ENCODE measurements at regions not wholly inside any gene's neighbourhood (a gene's known extent, or its start where the extent isn't known, plus 50 kb on each side); places are given as distances from the start of the nearest gene placed in this dataset.

DNA sequence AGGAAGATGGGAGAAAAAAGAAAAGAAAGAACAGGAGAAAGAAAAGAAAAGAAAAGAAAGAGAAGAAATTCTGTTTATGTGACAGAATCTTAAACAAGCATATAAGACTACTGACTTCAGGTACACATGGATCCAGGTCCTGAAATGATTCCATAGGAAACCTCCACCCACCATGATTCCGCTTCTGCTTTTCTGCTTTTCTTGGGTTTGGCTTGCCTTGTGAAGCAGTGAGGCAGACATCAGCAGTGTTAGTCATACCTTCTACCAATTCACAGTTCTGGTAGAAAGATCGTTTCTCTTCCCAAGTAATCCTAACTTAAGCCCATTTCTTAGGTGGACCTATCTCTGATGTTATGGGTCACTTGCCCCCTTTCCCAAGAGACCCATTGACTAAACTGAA lies 660.1 kb upstream of the RBFOX1 start:
- Histone ChIP-seq H3K79me2 (replicated peaks; ENCODE audit: insufficient read depth) (no peaks in the 10 kb centered on the region), H3K9me2 (ENCODE audit: insufficient read depth) (no peaks in the 10 kb centered on the region), H3F3A (replicated peaks; ENCODE audit: low read depth) (no peaks in the 10 kb centered on the region), H3K27ac (ENCODE audit: low read depth) (no peak overlapping the region), H3K27me3 (ENCODE audit: insufficient read depth) (no peaks in the 10 kb centered on the region), H2AFZ (no peak overlapping the region), H3K36me3 (ENCODE audit: insufficient read depth) (no peaks in the 10 kb centered on the region), H3K4me3 (no peak overlapping the region), H3K4me1 (ENCODE audit: insufficient read depth) (no peaks in the 10 kb centered on the region), H3K4me2 (no peak overlapping the region), H4K20me1 (replicated peaks; ENCODE audit: insufficient read depth) (no peaks in the 10 kb centered on the region)
- TF ChIP-seq JUNB (IDR thresholded peaks at IDR 0.05; ENCODE audit: unreplicated experiment) (no peak), STAT1 (IDR thresholded peaks at IDR 0.05; ENCODE audit: unreplicated experiment) (no peak), NANOG (IDR thresholded peaks at IDR 0.05; ENCODE audit: borderline replicate concordance) (no peak), ZNF114 (CRISPR knock-in tag; IDR thresholded peaks at IDR 0.05) (no peak), POLR2AphosphoS5 (IDR thresholded peaks at IDR 0.05; ENCODE audit: low read depth) (no peak), ZNF331 (CRISPR knock-in tag; IDR thresholded peaks at IDR 0.05; ENCODE audit: low read depth) (no peak), CREB1 (CRISPR knock-in tag; IDR thresholded peaks at IDR 0.05; ENCODE audit: low read depth) (no peak), EZH2phosphoT487 (IDR thresholded peaks at IDR 0.05; ENCODE audit: unreplicated experiment) (no peak), EZH2 (IDR thresholded peaks at IDR 0.05; ENCODE audit: low read depth, unreplicated experiment) (no peak)
- TF ChIP-seq, protein P1, sequence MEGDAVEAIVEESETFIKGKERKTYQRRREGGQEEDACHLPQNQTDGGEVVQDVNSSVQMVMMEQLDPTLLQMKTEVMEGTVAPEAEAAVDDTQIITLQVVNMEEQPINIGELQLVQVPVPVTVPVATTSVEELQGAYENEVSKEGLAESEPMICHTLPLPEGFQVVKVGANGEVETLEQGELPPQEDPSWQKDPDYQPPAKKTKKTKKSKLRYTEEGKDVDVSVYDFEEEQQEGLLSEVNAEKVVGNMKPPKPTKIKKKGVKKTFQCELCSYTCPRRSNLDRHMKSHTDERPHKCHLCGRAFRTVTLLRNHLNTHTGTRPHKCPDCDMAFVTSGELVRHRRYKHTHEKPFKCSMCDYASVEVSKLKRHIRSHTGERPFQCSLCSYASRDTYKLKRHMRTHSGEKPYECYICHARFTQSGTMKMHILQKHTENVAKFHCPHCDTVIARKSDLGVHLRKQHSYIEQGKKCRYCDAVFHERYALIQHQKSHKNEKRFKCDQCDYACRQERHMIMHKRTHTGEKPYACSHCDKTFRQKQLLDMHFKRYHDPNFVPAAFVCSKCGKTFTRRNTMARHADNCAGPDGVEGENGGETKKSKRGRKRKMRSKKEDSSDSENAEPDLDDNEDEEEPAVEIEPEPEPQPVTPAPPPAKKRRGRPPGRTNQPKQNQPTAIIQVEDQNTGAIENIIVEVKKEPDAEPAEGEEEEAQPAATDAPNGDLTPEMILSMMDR (conservative IDR thresholded peaks at IDR 0.05; ENCODE audit: low read depth in 2 of 2) = no peak
- TF ChIP-seq, protein P2, sequence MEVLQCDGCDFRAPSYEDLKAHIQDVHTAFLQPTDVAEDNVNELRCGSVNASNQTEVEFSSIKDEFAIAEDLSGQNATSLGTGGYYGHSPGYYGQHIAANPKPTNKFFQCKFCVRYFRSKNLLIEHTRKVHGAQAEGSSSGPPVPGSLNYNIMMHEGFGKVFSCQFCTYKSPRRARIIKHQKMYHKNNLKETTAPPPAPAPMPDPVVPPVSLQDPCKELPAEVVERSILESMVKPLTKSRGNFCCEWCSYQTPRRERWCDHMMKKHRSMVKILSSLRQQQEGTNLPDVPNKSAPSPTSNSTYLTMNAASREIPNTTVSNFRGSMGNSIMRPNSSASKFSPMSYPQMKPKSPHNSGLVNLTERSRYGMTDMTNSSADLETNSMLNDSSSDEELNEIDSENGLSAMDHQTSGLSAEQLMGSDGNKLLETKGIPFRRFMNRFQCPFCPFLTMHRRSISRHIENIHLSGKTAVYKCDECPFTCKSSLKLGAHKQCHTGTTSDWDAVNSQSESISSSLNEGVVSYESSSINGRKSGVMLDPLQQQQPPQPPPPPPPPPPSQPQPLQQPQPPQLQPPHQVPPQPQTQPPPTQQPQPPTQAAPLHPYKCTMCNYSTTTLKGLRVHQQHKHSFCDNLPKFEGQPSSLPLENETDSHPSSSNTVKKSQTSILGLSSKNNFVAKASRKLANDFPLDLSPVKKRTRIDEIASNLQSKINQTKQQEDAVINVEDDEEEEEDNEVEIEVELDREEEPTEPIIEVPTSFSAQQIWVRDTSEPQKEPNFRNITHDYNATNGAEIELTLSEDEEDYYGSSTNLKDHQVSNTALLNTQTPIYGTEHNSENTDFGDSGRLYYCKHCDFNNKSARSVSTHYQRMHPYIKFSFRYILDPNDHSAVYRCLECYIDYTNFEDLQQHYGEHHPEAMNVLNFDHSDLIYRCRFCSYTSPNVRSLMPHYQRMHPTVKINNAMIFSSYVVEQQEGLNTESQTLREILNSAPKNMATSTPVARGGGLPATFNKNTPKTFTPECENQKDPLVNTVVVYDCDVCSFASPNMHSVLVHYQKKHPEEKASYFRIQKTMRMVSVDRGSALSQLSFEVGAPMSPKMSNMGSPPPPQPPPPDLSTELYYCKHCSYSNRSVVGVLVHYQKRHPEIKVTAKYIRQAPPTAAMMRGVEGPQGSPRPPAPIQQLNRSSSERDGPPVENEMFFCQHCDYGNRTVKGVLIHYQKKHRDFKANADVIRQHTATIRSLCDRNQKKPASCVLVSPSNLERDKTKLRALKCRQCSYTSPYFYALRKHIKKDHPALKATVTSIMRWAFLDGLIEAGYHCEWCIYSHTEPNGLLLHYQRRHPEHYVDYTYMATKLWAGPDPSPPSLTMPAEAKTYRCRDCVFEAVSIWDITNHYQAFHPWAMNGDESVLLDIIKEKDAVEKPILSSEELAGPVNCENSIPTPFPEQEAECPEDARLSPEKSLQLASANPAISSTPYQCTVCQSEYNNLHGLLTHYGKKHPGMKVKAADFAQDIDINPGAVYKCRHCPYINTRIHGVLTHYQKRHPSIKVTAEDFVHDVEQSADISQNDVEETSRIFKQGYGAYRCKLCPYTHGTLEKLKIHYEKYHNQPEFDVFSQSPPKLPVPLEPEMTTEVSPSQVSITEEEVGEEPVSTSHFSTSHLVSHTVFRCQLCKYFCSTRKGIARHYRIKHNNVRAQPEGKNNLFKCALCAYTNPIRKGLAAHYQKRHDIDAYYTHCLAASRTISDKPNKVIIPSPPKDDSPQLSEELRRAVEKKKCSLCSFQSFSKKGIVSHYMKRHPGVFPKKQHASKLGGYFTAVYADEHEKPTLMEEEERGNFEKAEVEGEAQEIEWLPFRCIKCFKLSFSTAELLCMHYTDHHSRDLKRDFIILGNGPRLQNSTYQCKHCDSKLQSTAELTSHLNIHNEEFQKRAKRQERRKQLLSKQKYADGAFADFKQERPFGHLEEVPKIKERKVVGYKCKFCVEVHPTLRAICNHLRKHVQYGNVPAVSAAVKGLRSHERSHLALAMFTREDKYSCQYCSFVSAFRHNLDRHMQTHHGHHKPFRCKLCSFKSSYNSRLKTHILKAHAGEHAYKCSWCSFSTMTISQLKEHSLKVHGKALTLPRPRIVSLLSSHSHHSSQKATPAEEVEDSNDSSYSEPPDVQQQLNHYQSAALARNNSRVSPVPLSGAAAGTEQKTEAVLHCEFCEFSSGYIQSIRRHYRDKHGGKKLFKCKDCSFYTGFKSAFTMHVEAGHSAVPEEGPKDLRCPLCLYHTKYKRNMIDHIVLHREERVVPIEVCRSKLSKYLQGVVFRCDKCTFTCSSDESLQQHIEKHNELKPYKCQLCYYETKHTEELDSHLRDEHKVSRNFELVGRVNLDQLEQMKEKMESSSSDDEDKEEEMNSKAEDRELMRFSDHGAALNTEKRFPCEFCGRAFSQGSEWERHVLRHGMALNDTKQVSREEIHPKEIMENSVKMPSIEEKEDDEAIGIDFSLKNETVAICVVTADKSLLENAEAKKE (CRISPR knock-in tag; IDR thresholded peaks at IDR 0.05) = no peak
- TF ChIP-seq, protein P3, sequence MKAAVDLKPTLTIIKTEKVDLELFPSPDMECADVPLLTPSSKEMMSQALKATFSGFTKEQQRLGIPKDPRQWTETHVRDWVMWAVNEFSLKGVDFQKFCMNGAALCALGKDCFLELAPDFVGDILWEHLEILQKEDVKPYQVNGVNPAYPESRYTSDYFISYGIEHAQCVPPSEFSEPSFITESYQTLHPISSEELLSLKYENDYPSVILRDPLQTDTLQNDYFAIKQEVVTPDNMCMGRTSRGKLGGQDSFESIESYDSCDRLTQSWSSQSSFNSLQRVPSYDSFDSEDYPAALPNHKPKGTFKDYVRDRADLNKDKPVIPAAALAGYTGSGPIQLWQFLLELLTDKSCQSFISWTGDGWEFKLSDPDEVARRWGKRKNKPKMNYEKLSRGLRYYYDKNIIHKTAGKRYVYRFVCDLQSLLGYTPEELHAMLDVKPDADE (IDR thresholded peaks at IDR 0.05) = no peak
- TF ChIP-seq, protein P4, sequence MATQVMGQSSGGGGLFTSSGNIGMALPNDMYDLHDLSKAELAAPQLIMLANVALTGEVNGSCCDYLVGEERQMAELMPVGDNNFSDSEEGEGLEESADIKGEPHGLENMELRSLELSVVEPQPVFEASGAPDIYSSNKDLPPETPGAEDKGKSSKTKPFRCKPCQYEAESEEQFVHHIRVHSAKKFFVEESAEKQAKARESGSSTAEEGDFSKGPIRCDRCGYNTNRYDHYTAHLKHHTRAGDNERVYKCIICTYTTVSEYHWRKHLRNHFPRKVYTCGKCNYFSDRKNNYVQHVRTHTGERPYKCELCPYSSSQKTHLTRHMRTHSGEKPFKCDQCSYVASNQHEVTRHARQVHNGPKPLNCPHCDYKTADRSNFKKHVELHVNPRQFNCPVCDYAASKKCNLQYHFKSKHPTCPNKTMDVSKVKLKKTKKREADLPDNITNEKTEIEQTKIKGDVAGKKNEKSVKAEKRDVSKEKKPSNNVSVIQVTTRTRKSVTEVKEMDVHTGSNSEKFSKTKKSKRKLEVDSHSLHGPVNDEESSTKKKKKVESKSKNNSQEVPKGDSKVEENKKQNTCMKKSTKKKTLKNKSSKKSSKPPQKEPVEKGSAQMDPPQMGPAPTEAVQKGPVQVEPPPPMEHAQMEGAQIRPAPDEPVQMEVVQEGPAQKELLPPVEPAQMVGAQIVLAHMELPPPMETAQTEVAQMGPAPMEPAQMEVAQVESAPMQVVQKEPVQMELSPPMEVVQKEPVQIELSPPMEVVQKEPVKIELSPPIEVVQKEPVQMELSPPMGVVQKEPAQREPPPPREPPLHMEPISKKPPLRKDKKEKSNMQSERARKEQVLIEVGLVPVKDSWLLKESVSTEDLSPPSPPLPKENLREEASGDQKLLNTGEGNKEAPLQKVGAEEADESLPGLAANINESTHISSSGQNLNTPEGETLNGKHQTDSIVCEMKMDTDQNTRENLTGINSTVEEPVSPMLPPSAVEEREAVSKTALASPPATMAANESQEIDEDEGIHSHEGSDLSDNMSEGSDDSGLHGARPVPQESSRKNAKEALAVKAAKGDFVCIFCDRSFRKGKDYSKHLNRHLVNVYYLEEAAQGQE (IDR thresholded peaks at IDR 0.05; ENCODE audit: unreplicated experiment) = no peak
- ATAC-seq = no peak
- Mint-ChIP-seq H3K9me3 (no peaks in the 10 kb centered on the region; the same call in 2 of the 3 replicates), H3K36me3 (ENCODE audit: low read depth) (no peaks in the 10 kb centered on the region), H3K27ac (no peak overlapping the region), H3K27me3 (ENCODE audit: insufficient read depth, low read depth, poor library complexity) (peaks cover 3% of the 10 kb centered on the region), H3K4me1 (no peaks in the 10 kb centered on the region), H3K4me3 (no peak overlapping the region)
- DNase-seq (ENCODE audit: low spot score) = no peak
